Muscle layer of colon (tissue), 2 donors: ENCODE measurements at regions not wholly inside any gene's neighbourhood (a gene's known extent, or its start where the extent isn't known, plus 50 kb on each side); places are given as distances from the start of the nearest gene placed in this dataset.

ENCODE experiments used
- H3K27ac ChIP-seq: one replicate; pipeline ENCODE4 v1.7.0; 2013; ENCODE audit warnings: low read depth, mild to moderate bottlenecking, low read length, moderate library complexity
- H3K27me3 ChIP-seq, 2 donors: one replicate each; pipeline ENCODE4 v1.7.0; 2013; ENCODE audit warnings: low read length in 2 of 2, mild to moderate bottlenecking in 2 of 2; ENCODE audit not compliant: insufficient read depth in 2 of 2, control insufficient read depth in 1 of 2
- H3K36me3 ChIP-seq: one replicate; pipeline ENCODE4 v1.7.0; 2013; ENCODE audit warnings: mild to moderate bottlenecking, low read length; ENCODE audit not compliant: insufficient read depth
- H3K4me1 ChIP-seq: one replicate; pipeline ENCODE4 v1.7.0; 2013; ENCODE audit warnings: mild to moderate bottlenecking, low read length; ENCODE audit not compliant: insufficient read depth
- H3K4me3 ChIP-seq, 2 donors: one replicate each; pipeline ENCODE4 v1.7.0; 2013; ENCODE audit warnings: low read length in 2 of 2, low read depth in 1 of 2, mild to moderate bottlenecking in 1 of 2, moderate library complexity in 1 of 2
- H3K9ac ChIP-seq: one replicate; pipeline ENCODE4 v1.7.0; 2013; ENCODE audit warnings: low read length
- H3K9me3 ChIP-seq: one replicate; pipeline ENCODE4 v1.7.0; 2013; ENCODE audit warnings: mild to moderate bottlenecking, low read length
- donor health status: abdominal sarcoma.
- donor health status: Adenocarcinoma of cecum.

GRCh38 chr1:72781038-72781437, 498.7 kb upstream of the NEGR1 start:
- Histone ChIP-seq H3K4me3 (no peak overlapping the region), H3K9ac (no peak overlapping the region), H3K27me3 (no peaks in the 10 kb centered on the region), H3K4me1 (no peaks in the 10 kb centered on the region), H3K27ac (no peak overlapping the region), H3K9me3 (no peaks in the 10 kb centered on the region), H3K36me3 (no peaks in the 10 kb centered on the region)

- Histone ChIP-seq H3K4me3 (no peak overlapping the region), H3K9ac (no peak overlapping the region), H3K27ac (no peak overlapping the region), H3K27me3 (no peaks in the 10 kb centered on the region), H3K36me3 (no peaks in the 10 kb centered on the region), H3K9me3 (no peaks in the 10 kb centered on the region), H3K4me1 (no peaks in the 10 kb centered on the region)
Measured at GRCh38 chr1:72780212-72780611, 497.9 kb upstream of the NEGR1 start.

- Histone ChIP-seq H3K9me3 (no peaks in the 10 kb centered on the region), H3K36me3 (no peaks in the 10 kb centered on the region), H3K4me1 (no peaks in the 10 kb centered on the region), H3K27ac (no peak overlapping the region), H3K27me3 (no peaks in the 10 kb centered on the region), H3K4me3 (no peak overlapping the region), H3K9ac (no peak overlapping the region)
Measured at GRCh38 chr1:72777918-72778317, 495.6 kb upstream of the NEGR1 start.

- H3K36me3 ChIP-seq: no peaks in the 10 kb centered on the region
- no peaks in the 10 kb centered on the region for H3K9me3 ChIP-seq
- no peak overlapping the region for H3K27ac ChIP-seq
- no peak overlapping the region for H3K9ac ChIP-seq
- H3K4me3 ChIP-seq: no peak overlapping the region
- H3K4me1 ChIP-seq: no peaks in the 10 kb centered on the region
- H3K27me3 ChIP-seq: no peaks in the 10 kb centered on the region
Measured at GRCh38 chr1:72763481-72763880, 481.1 kb upstream of the NEGR1 start.

GRCh38 chr1:72759486-72759885, 477.1 kb upstream of the NEGR1 start:
- no peak overlapping the region for H3K9ac ChIP-seq
- no peak overlapping the region for H3K4me3 ChIP-seq
- H3K27ac ChIP-seq: no peak overlapping the region
- H3K9me3 ChIP-seq: no peaks in the 10 kb centered on the region
- no peaks in the 10 kb centered on the region for H3K4me1 ChIP-seq
- H3K36me3 ChIP-seq: no peaks in the 10 kb centered on the region
- H3K27me3 ChIP-seq: no peaks in the 10 kb centered on the region

GRCh38 chr1:72757843-72758242, 475.5 kb upstream of the NEGR1 start:
- H3K9ac ChIP-seq: no peak overlapping the region
- H3K4me1 ChIP-seq: no peaks in the 10 kb centered on the region
- no peaks in the 10 kb centered on the region for H3K36me3 ChIP-seq
- H3K9me3 ChIP-seq: no peaks in the 10 kb centered on the region
- H3K27ac ChIP-seq: no peak overlapping the region
- H3K27me3 ChIP-seq: no peaks in the 10 kb centered on the region
- no peak overlapping the region for H3K4me3 ChIP-seq

GRCh38 chr1:72745413-72745812, 463.1 kb upstream of the NEGR1 start:
- Histone ChIP-seq H3K9ac (no peak overlapping the region), H3K27me3 (no peaks in the 10 kb centered on the region), H3K4me1 (no peaks in the 10 kb centered on the region), H3K4me3 (no peak overlapping the region), H3K27ac (no peak overlapping the region), H3K9me3 (no peaks in the 10 kb centered on the region), H3K36me3 (no peaks in the 10 kb centered on the region)

- Histone ChIP-seq H3K27ac (no peak overlapping the region), H3K4me3 (no peak overlapping the region), H3K9me3 (no peaks in the 10 kb centered on the region), H3K27me3 (no peaks in the 10 kb centered on the region), H3K36me3 (no peaks in the 10 kb centered on the region), H3K9ac (no peak overlapping the region), H3K4me1 (no peaks in the 10 kb centered on the region)
Measured at GRCh38 chr1:72734415-72734814, 452.1 kb upstream of the NEGR1 start.

- H3K4me3 ChIP-seq: no peak overlapping the region
- no peak overlapping the region for H3K27ac ChIP-seq
- no peaks in the 10 kb centered on the region for H3K36me3 ChIP-seq
- H3K27me3 ChIP-seq: no peaks in the 10 kb centered on the region
- H3K4me1 ChIP-seq: no peaks in the 10 kb centered on the region
- H3K9ac ChIP-seq: no peak overlapping the region
- no peaks in the 10 kb centered on the region for H3K9me3 ChIP-seq
Measured at GRCh38 chr1:72724951-72725861, 442.9 kb upstream of the NEGR1 start.

- H3K4me3 ChIP-seq: no peak overlapping the region
- no peak overlapping the region for H3K27ac ChIP-seq
- H3K9me3 ChIP-seq: no peaks in the 10 kb centered on the region
- H3K9ac ChIP-seq: no peak overlapping the region
- no peaks in the 10 kb centered on the region for H3K27me3 ChIP-seq
- H3K4me1 ChIP-seq: no peaks in the 10 kb centered on the region
- no peaks in the 10 kb centered on the region for H3K36me3 ChIP-seq
Measured at GRCh38 chr1:72705921-72706320, 423.6 kb upstream of the NEGR1 start.

GRCh38 chr1:72704841-72705477, 422.6 kb upstream of the NEGR1 start:
- Histone ChIP-seq H3K27me3 (no peaks in the 10 kb centered on the region), H3K4me1 (no peaks in the 10 kb centered on the region), H3K9ac (no peak overlapping the region), H3K9me3 (no peaks in the 10 kb centered on the region), H3K4me3 (no peak overlapping the region), H3K36me3 (no peaks in the 10 kb centered on the region), H3K27ac (no peak overlapping the region)

GRCh38 chr1:72697410-72697809, 415.1 kb upstream of the NEGR1 start:
- Histone ChIP-seq H3K27ac (no peak overlapping the region), H3K36me3 (no peaks in the 10 kb centered on the region)

More at GRCh38 chr1:72697410-72697809, 415.1 kb upstream of the NEGR1 start:
- Histone ChIP-seq H3K9me3 (no peaks in the 10 kb centered on the region), H3K27me3 (no peaks in the 10 kb centered on the region), H3K4me3 (no peak overlapping the region), H3K9ac (no peak overlapping the region), H3K4me1 (no peaks in the 10 kb centered on the region)
